ENCODE measurements at regions not wholly inside any gene's neighbourhood (a gene's known extent, or its start where the extent isn't known, plus 50 kb on each side); places are given as distances from the start of the nearest gene placed in this dataset.

GRCh38 chr9:563200-563599 lies 278.3 kb upstream of the DMRT1 start:
- TF ChIP-seq ZNF274 (IDR thresholded peaks at IDR 0.05; ENCODE audit: low read depth, low read length), result no peak
- no peak for TF ChIP-seq YY1 (IDR thresholded peaks at IDR 0.05; ENCODE audit: insufficient read depth, insufficient read length)
- no peak for TF ChIP-seq SUZ12 (IDR thresholded peaks at IDR 0.05; ENCODE audit: extremely low read depth, insufficient read depth, insufficient read length)

Data from NT2/D1 (cell line).